Astrocyte of the spinal cord (primary cell): ENCODE measurements at regions not wholly inside any gene's neighbourhood (a gene's known extent, or its start where the extent isn't known, plus 50 kb on each side); places are given as distances from the start of the nearest gene placed in this dataset.

ENCODE experiments used
- DNase-seq: peaks from one replicate; pipeline ENCODE4 v3.0.0; 2011; ENCODE audit warnings: low read depth, low spot score
- H3K4me3 ChIP-seq: 2 replicates; pipeline ENCODE4 v1.5.1; 2011; ENCODE audit warnings: low read depth, mild to moderate bottlenecking, low read length, moderate library complexity
- in situ Hi-C: cut with HindIII; loops from 2 replicates; pipeline ENCODE4 v1.10.0; 2017; ENCODE audit warnings: low sequenced_read_pairs
- TF ChIP-seq, protein P1 (sequence below): IDR thresholded peaks from 2 replicates; pipeline ENCODE4 v1.5.1; 2012; ENCODE audit warnings: low read depth, mild to moderate bottlenecking, low read length, inconsistent platforms

DNA sequence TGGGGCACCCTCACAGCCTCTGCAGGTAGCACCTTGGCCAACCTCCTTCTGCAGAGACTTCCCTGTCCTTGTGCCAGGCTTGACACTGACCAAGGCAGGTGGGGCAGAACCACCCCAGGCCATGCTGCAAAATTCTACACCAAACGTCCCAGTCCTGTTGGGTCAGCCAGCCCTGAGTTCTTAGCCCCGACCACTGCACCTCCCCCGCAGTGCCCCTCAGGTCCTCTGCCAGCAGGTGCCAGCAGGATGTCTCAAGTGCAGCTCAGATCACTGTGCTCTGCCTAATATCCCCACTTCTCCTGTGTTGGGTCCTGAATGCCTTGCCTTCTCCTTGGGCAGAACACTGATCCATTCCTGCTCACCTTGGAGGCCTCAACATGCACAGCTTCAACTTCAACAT lies 999.7 kb downstream of the TBC1D22A start:
- no peak for DNase-seq
- TF ChIP-seq, protein P1, sequence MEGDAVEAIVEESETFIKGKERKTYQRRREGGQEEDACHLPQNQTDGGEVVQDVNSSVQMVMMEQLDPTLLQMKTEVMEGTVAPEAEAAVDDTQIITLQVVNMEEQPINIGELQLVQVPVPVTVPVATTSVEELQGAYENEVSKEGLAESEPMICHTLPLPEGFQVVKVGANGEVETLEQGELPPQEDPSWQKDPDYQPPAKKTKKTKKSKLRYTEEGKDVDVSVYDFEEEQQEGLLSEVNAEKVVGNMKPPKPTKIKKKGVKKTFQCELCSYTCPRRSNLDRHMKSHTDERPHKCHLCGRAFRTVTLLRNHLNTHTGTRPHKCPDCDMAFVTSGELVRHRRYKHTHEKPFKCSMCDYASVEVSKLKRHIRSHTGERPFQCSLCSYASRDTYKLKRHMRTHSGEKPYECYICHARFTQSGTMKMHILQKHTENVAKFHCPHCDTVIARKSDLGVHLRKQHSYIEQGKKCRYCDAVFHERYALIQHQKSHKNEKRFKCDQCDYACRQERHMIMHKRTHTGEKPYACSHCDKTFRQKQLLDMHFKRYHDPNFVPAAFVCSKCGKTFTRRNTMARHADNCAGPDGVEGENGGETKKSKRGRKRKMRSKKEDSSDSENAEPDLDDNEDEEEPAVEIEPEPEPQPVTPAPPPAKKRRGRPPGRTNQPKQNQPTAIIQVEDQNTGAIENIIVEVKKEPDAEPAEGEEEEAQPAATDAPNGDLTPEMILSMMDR, result no peak
- H3K4me3 ChIP-seq, result no peak overlapping the region
- in situ Hi-C loops, result no loop called here

DNA sequence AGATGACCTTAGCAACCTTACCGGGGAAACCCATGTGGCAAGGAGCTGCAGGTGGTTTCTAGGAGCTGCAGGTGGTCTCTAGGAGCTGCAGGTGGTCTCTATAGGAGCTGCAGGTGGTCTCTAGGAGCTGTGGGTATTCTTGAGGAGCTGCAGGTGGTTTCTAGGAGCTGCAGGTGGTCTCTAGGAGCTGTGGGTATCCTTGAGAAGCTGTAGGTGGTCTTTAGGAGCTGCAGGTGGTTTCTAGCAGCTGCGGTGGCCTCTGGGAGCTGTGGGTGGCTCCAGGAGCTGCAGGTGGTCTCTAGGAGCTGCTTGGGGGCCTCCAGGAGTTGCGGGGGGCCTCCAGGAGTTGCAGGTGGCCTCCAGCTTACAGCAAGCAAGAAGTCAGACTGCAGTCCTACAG lies 997.5 kb downstream of the TBC1D22A start:
- H3K4me3 ChIP-seq, result no peak overlapping the region
- in situ Hi-C loops, result no loop called here
- DNase-seq, result no peak
- TF ChIP-seq, protein P1, result no peak

DNA sequence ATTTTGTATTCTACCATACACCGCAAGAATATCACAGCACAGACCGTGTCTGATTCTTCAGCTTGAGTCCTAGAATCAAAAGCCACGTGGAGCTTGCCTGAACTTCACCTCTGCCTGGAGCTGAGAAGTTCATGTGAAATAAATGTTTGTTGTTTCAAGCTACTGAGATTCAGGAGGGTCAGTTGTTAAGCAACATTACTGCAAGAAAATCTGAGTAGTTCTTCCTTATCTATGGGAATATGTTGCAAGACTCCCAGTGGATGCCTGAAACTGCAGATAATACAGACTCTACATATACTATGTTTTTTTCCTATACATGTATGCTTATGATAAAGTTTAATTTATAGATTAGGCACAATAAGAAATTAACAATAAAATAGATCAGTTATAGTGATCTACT lies 995.3 kb downstream of the TBC1D22A start:
- in situ Hi-C loops, result no loop called here
- no peak for DNase-seq
- H3K4me3 ChIP-seq, result no peak overlapping the region
- TF ChIP-seq, protein P1, result no peak

DNA sequence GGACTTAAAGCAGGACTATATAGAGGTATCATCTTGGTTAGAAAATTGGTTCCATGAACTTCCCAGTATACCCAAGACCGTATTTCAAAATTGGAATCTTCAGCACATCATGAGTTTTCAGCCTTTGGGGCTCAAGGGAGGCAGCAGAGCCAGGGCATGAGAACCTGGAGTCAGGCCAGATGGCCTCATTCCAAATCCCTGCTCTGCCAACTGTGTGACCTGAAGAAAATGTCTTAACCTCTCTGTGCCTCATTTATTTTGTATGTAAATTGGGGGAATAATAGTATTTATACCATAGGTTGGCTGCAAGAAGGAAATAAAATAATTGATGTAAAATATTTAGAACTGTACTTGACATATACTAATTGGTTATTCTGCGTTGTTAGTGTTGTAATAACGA lies 987.6 kb downstream of the TBC1D22A start:
- TF ChIP-seq, protein P1, result no peak
- no peak for DNase-seq
- no peak overlapping the region for H3K4me3 ChIP-seq
- in situ Hi-C loops, result no loop called here

DNA sequence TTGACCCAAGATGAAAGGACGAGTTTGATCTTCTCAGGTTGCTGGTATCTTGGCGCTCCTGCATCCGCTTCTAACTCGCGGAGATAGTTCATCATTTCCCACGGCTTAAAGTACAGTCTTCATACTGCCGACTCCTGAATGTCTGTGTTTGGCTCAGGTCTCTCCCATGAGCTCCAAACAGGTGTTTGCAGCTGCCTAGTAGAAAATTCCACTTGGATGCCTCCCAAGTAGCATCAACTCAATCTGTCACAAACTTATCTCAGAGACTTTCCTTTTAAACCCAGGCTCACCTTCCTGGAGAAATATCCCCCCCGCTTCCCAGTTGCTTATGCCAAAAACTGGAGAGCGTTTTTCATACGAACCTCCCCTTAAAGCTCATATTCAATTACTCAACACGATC lies 986.5 kb downstream of the TBC1D22A start:
- H3K4me3 ChIP-seq, result no peak overlapping the region
- TF ChIP-seq, protein P1, result no peak
- no peak for DNase-seq
- in situ Hi-C loops, result no loop called here

DNA sequence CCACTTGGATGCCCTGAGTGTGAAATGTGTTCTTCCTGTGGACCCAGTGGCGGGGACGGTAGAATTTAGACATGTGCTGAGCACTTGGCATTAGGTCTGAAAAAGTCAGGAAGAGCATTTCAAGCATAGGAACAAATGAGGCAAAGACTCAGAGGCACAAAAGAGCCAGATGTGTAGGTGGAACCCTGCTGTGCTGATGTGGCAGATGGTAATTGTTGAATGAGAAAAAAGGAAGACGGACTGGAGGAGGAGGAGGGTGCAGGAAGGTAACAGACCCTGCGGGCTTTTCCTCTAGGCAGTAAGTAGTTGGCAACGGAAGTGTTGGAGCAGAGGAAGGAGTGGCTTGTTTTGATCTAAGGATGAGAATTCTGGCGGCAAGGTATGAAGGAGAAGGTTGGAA lies 985.8 kb downstream of the TBC1D22A start:
- TF ChIP-seq, protein P1, result no peak
- no peak for DNase-seq
- in situ Hi-C loops, result no loop called here
- no peak overlapping the region for H3K4me3 ChIP-seq
